ENCODE measurements at regions not wholly inside any gene's neighbourhood (a gene's known extent, or its start where the extent isn't known, plus 50 kb on each side); places are given as distances from the start of the nearest gene placed in this dataset.

GRCh38 chr2:145836986-145837385 is 1317.1 kb upstream of the ZEB2 start:
- no peak overlapping the region for H3K4me3 ChIP-seq (ENCODE audit: low read depth, low read length)
- no peaks in the 10 kb centered on the region for H3K79me2 ChIP-seq (ENCODE audit: control insufficient read depth, insufficient read depth, low read length, unreplicated experiment)
- H2AFZ ChIP-seq (ENCODE audit: low read length, unreplicated experiment): no peak overlapping the region
- H3K36me3 ChIP-seq (ENCODE audit: insufficient read depth, low read length): no peaks in the 10 kb centered on the region
- H3K27me3 ChIP-seq (ENCODE audit: insufficient read depth, low read length): no peaks in the 10 kb centered on the region
- H3K4me1 ChIP-seq (ENCODE audit: control insufficient read depth, insufficient read depth, low read length, unreplicated experiment): no peaks in the 10 kb centered on the region
- H3K27ac ChIP-seq (ENCODE audit: low read depth, low read length): no peak overlapping the region

DNA sequence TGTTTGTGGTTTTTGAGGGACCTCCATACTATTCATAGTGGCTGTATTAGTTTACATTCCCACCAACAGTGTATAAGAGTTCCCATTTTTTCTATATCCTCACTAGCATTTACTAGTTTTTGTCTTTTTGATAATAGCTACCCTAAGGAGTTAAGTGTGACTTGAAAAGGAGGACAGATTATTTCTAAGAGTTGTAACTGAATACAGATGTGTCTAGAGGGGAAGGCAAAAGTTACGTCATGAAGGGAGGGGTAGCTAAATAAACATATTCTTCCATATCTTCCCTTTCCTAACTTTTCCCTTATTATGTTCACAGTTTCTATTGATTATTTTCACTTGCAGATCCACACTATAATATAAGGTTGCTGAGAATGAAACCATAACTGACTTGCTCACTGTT is 1315.7 kb upstream of the ZEB2 start:
- H3K79me2 ChIP-seq (ENCODE audit: control insufficient read depth, insufficient read depth, low read length, unreplicated experiment): no peaks in the 10 kb centered on the region
- no peaks in the 10 kb centered on the region for H3K27me3 ChIP-seq (ENCODE audit: insufficient read depth, low read length)
- no peak overlapping the region for H2AFZ ChIP-seq (ENCODE audit: low read length, unreplicated experiment)
- no peak overlapping the region for H3K4me3 ChIP-seq (ENCODE audit: low read depth, low read length)
- H3K36me3 ChIP-seq (ENCODE audit: insufficient read depth, low read length): no peaks in the 10 kb centered on the region
- no peaks in the 10 kb centered on the region for H3K4me1 ChIP-seq (ENCODE audit: control insufficient read depth, insufficient read depth, low read length, unreplicated experiment)
- no peak overlapping the region for H3K27ac ChIP-seq (ENCODE audit: low read depth, low read length)

DNA sequence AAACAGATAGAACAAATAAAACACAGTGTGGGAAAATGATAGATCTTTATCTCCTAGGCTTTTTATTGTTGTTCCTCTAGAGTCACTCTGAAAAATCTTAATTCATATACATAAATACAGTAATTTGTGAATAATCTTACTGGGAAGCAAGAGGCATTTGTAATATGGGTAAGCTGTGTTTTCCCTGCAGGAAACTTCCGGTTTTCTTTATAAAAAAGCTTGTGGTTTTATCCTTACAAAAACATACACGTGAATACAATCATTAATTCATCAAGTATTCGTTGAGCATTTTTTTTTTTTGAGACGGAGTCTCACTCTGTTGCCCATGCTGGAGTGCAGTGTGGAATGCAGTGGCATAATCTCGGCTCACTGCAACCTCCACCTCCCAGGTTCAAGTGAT is 1312.8 kb upstream of the ZEB2 start:
- Histone ChIP-seq H2AFZ (ENCODE audit: low read length, unreplicated experiment) (no peak overlapping the region), H3K4me1 (ENCODE audit: control insufficient read depth, insufficient read depth, low read length, unreplicated experiment) (no peaks in the 10 kb centered on the region), H3K36me3 (ENCODE audit: insufficient read depth, low read length) (no peaks in the 10 kb centered on the region), H3K27ac (ENCODE audit: low read depth, low read length) (no peak overlapping the region), H3K27me3 (ENCODE audit: insufficient read depth, low read length) (no peaks in the 10 kb centered on the region), H3K4me3 (ENCODE audit: low read depth, low read length) (no peak overlapping the region), H3K79me2 (ENCODE audit: control insufficient read depth, insufficient read depth, low read length, unreplicated experiment) (no peaks in the 10 kb centered on the region)

- Histone ChIP-seq H3K4me1 (ENCODE audit: control insufficient read depth, insufficient read depth, low read length, unreplicated experiment) (no peaks in the 10 kb centered on the region), H3K79me2 (ENCODE audit: control insufficient read depth, insufficient read depth, low read length, unreplicated experiment) (no peaks in the 10 kb centered on the region), H3K27me3 (ENCODE audit: insufficient read depth, low read length) (no peaks in the 10 kb centered on the region), H3K4me3 (ENCODE audit: low read depth, low read length) (no peak overlapping the region), H2AFZ (ENCODE audit: low read length, unreplicated experiment) (no peak overlapping the region), H3K27ac (ENCODE audit: low read depth, low read length) (no peak overlapping the region), H3K36me3 (ENCODE audit: insufficient read depth, low read length) (no peaks in the 10 kb centered on the region)
Measured at GRCh38 chr2:145829931-145830330, 1310.0 kb upstream of the ZEB2 start.

GRCh38 chr2:145827235-145827634 is 1307.3 kb upstream of the ZEB2 start:
- no peaks in the 10 kb centered on the region for H3K36me3 ChIP-seq (ENCODE audit: insufficient read depth, low read length)
- H3K79me2 ChIP-seq (ENCODE audit: control insufficient read depth, insufficient read depth, low read length, unreplicated experiment): no peaks in the 10 kb centered on the region
- no peaks in the 10 kb centered on the region for H3K27me3 ChIP-seq (ENCODE audit: insufficient read depth, low read length)
- no peak overlapping the region for H2AFZ ChIP-seq (ENCODE audit: low read length, unreplicated experiment)
- H3K4me3 ChIP-seq (ENCODE audit: low read depth, low read length): no peak overlapping the region
- H3K27ac ChIP-seq (ENCODE audit: low read depth, low read length): no peak overlapping the region
- H3K4me1 ChIP-seq (ENCODE audit: control insufficient read depth, insufficient read depth, low read length, unreplicated experiment): no peaks in the 10 kb centered on the region

- Histone ChIP-seq H3K79me2 (ENCODE audit: control insufficient read depth, insufficient read depth, low read length, unreplicated experiment) (no peaks in the 10 kb centered on the region), H3K27ac (ENCODE audit: low read depth, low read length) (no peak overlapping the region), H3K4me1 (ENCODE audit: control insufficient read depth, insufficient read depth, low read length, unreplicated experiment) (no peaks in the 10 kb centered on the region), H2AFZ (ENCODE audit: low read length, unreplicated experiment) (no peak overlapping the region), H3K4me3 (ENCODE audit: low read depth, low read length) (no peak overlapping the region), H3K27me3 (ENCODE audit: insufficient read depth, low read length) (no peaks in the 10 kb centered on the region), H3K36me3 (ENCODE audit: insufficient read depth, low read length) (no peaks in the 10 kb centered on the region)
Measured at GRCh38 chr2:145824384-145824783, 1304.5 kb upstream of the ZEB2 start.

DNA sequence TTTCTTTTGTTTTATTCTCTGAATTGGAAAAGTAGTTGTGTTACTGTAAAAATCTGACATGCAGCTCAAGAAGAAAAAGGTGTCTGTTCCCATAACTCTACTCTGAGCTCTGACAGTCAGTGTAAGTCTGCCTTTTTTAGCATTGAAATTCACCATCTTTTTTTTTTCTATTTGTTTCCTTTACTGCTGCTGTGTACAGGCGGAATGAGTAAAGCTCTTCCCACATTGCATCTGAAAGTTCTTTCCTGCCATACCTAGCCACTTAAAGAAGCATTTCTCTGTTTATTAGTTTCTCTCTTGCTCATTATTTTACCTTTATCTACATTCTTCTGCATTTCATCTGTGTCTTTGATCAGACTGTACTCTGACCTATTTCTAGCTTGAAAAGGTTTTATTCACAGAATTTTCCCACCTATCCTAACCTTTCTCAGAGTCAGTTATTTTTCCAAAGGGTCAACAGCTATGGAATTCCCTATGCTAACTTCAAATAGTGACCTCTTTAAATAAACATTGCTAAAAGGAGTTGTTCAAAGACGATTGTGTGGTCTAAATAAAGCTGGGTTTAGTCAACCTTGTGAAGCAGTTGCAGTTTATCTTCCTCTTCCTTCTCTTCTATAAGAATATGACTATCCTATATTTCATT is 1303.1 kb upstream of the ZEB2 start:
- Histone ChIP-seq H2AFZ (ENCODE audit: low read length, unreplicated experiment) (no peak overlapping the region), H3K36me3 (ENCODE audit: insufficient read depth, low read length) (no peaks in the 10 kb centered on the region), H3K79me2 (ENCODE audit: control insufficient read depth, insufficient read depth, low read length, unreplicated experiment) (no peaks in the 10 kb centered on the region), H3K4me1 (ENCODE audit: control insufficient read depth, insufficient read depth, low read length, unreplicated experiment) (no peaks in the 10 kb centered on the region), H3K27ac (ENCODE audit: low read depth, low read length) (no peak overlapping the region), H3K27me3 (ENCODE audit: insufficient read depth, low read length) (no peaks in the 10 kb centered on the region), H3K4me3 (ENCODE audit: low read depth, low read length) (no peak overlapping the region)

- H3K79me2 ChIP-seq (ENCODE audit: control insufficient read depth, insufficient read depth, low read length, unreplicated experiment): no peaks in the 10 kb centered on the region
- H3K27me3 ChIP-seq (ENCODE audit: insufficient read depth, low read length): no peaks in the 10 kb centered on the region
Measured at GRCh38 chr2:145820651-145821050, 1300.7 kb upstream of the ZEB2 start.

DNA sequence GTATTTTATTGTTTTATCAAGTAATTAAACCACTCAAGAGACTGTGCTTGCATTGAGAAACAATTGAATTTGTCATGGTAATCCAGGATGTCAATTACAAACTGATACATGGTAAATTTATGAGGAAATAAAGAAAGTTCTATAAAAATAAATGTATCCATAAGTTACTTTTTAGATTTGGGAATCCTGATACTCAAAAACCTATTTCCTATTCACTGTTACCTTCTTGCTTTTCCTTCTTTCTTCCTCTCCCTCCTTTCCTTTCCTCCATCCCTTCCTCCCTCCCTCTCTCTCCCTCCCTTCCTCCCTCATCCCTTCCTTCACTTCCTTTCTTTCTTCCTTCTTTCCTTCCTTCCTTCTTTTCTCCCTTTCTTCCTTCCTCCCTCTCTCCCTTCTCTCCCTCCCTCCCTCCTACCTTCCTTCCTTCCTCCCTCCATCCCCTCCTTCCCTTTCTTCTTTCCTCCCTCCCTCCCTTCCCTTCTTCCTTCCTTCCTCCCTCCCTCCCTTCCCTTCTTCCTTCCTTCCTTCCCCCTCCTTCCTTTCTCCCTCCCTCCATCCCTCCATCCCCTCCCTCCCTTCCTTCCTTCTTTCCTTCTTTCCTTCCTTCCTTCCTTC is 1299.1 kb upstream of the ZEB2 start:
- Histone ChIP-seq H2AFZ (ENCODE audit: low read length, unreplicated experiment) (no peak overlapping the region), H3K4me3 (ENCODE audit: low read depth, low read length) (no peak overlapping the region), H3K27me3 (ENCODE audit: insufficient read depth, low read length) (no peaks in the 10 kb centered on the region), H3K4me1 (ENCODE audit: control insufficient read depth, insufficient read depth, low read length, unreplicated experiment) (no peaks in the 10 kb centered on the region), H3K27ac (ENCODE audit: low read depth, low read length) (no peak overlapping the region), H3K79me2 (ENCODE audit: control insufficient read depth, insufficient read depth, low read length, unreplicated experiment) (no peaks in the 10 kb centered on the region), H3K36me3 (ENCODE audit: insufficient read depth, low read length) (no peaks in the 10 kb centered on the region)

More at GRCh38 chr2:145820651-145821050, 1300.7 kb upstream of the ZEB2 start:
- no peak overlapping the region for H3K4me3 ChIP-seq (ENCODE audit: low read depth, low read length)
- H3K36me3 ChIP-seq (ENCODE audit: insufficient read depth, low read length): no peaks in the 10 kb centered on the region
- no peak overlapping the region for H3K27ac ChIP-seq (ENCODE audit: low read depth, low read length)
- no peaks in the 10 kb centered on the region for H3K4me1 ChIP-seq (ENCODE audit: control insufficient read depth, insufficient read depth, low read length, unreplicated experiment)
- H2AFZ ChIP-seq (ENCODE audit: low read length, unreplicated experiment): no peak overlapping the region

DNA sequence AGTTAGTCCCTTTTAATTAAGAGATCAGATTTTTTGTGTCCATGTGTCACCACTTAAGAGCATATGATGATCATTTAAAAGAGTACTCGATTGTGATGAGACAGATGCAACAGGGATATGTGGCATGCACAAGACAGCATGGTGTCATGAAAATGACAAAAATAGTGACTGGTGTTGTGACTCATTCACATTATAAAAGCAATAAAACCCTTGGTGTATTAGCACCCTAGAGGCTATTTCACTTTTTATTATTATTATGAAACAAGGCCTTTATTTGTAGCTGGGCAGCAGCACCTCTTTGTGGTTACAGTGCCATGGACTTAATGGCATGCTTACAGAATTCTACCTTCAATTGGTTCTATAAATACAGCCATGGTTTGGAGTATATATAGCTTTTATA is 1296.0 kb upstream of the ZEB2 start:
- Histone ChIP-seq H3K27me3 (ENCODE audit: insufficient read depth, low read length) (no peaks in the 10 kb centered on the region), H3K4me3 (ENCODE audit: low read depth, low read length) (no peak overlapping the region), H3K27ac (ENCODE audit: low read depth, low read length) (no peak overlapping the region), H3K4me1 (ENCODE audit: control insufficient read depth, insufficient read depth, low read length, unreplicated experiment) (no peaks in the 10 kb centered on the region), H3K79me2 (ENCODE audit: control insufficient read depth, insufficient read depth, low read length, unreplicated experiment) (no peaks in the 10 kb centered on the region), H2AFZ (ENCODE audit: low read length, unreplicated experiment) (no peak overlapping the region), H3K36me3 (ENCODE audit: insufficient read depth, low read length) (no peaks in the 10 kb centered on the region)

GRCh38 chr2:145813481-145813880 is 1293.6 kb upstream of the ZEB2 start:
- H3K27me3 ChIP-seq (ENCODE audit: insufficient read depth, low read length): no peaks in the 10 kb centered on the region
- H2AFZ ChIP-seq (ENCODE audit: low read length, unreplicated experiment): no peak overlapping the region
- H3K4me3 ChIP-seq (ENCODE audit: low read depth, low read length): no peak overlapping the region

More at GRCh38 chr2:145813481-145813880, 1293.6 kb upstream of the ZEB2 start:
- Histone ChIP-seq H3K36me3 (ENCODE audit: insufficient read depth, low read length) (no peaks in the 10 kb centered on the region), H3K4me1 (ENCODE audit: control insufficient read depth, insufficient read depth, low read length, unreplicated experiment) (no peaks in the 10 kb centered on the region), H3K27ac (ENCODE audit: low read depth, low read length) (no peak overlapping the region), H3K79me2 (ENCODE audit: control insufficient read depth, insufficient read depth, low read length, unreplicated experiment) (no peaks in the 10 kb centered on the region)
